ENCODE measurements at regions not wholly inside any gene's neighbourhood (a gene's known extent, or its start where the extent isn't known, plus 50 kb on each side); places are given as distances from the start of the nearest gene placed in this dataset.
"Not testable (repeated sequence)": the region's sequence is repeated elsewhere in the genome, so short reads cannot be mapped to it uniquely, and the experiment has no call there.

- no peaks in the 10 kb centered on the region for H3K4me1 ChIP-seq (ENCODE audit: control insufficient read depth, insufficient read depth, low read length, poor library complexity, severe bottlenecking)
- no peak overlapping the region for H3K27ac ChIP-seq (ENCODE audit: low read depth, low read length, severe bottlenecking)
- H3K36me3 ChIP-seq (ENCODE audit: control insufficient read depth, insufficient read depth, low read length) = no peaks in the 10 kb centered on the region
- H3K4me3 ChIP-seq (ENCODE audit: extremely low read depth, insufficient read depth, low read length, poor library complexity, severe bottlenecking) = no peak overlapping the region
- WGBS, 2 experiments (ENCODE audit: insufficient coverage in 2 of 2) = 100% methylated on average over 1 of the region's 2 CpGs; no CpG with 5 or more reads in 1 of the 2 experiments
- H3K9me3 ChIP-seq (ENCODE audit: control insufficient read depth, low read length) = no peaks in the 10 kb centered on the region
These were observed 139.5 kb upstream of the SAMSN1 start for GRCh38 chr21:14685568-14685967.

GRCh38 chr21:14684071-14684470, 138.0 kb upstream of the SAMSN1 start:
- H3K9me3 ChIP-seq (ENCODE audit: control insufficient read depth, low read length) = no peaks in the 10 kb centered on the region
- no peak overlapping the region for H3K4me3 ChIP-seq (ENCODE audit: extremely low read depth, insufficient read depth, low read length, poor library complexity, severe bottlenecking)
- no peak overlapping the region for H3K27ac ChIP-seq (ENCODE audit: low read depth, low read length, severe bottlenecking)
- no peaks in the 10 kb centered on the region for H3K36me3 ChIP-seq (ENCODE audit: control insufficient read depth, insufficient read depth, low read length)
- no peaks in the 10 kb centered on the region for H3K4me1 ChIP-seq (ENCODE audit: control insufficient read depth, insufficient read depth, low read length, poor library complexity, severe bottlenecking)
- WGBS, 2 experiments (ENCODE audit: insufficient coverage in 2 of 2) = 87 to 88% methylated on average over 2 to 4 of the region's 4 CpGs

- no peak overlapping the region for H3K27ac ChIP-seq (ENCODE audit: low read depth, low read length, severe bottlenecking)
- H3K4me3 ChIP-seq (ENCODE audit: extremely low read depth, insufficient read depth, low read length, poor library complexity, severe bottlenecking) = no peak overlapping the region
- no peaks in the 10 kb centered on the region for H3K9me3 ChIP-seq (ENCODE audit: control insufficient read depth, low read length)
- no peaks in the 10 kb centered on the region for H3K4me1 ChIP-seq (ENCODE audit: control insufficient read depth, insufficient read depth, low read length, poor library complexity, severe bottlenecking)
- H3K36me3 ChIP-seq (ENCODE audit: control insufficient read depth, insufficient read depth, low read length) = no peaks in the 10 kb centered on the region
These were observed 136.9 kb upstream of the SAMSN1 start for GRCh38 chr21:14683063-14683462.

GRCh38 chr21:14678973-14679574, 133.0 kb upstream of the SAMSN1 start:
- no peak overlapping the region for H3K4me3 ChIP-seq (ENCODE audit: extremely low read depth, insufficient read depth, low read length, poor library complexity, severe bottlenecking)
- H3K9me3 ChIP-seq (ENCODE audit: control insufficient read depth, low read length) = no peaks in the 10 kb centered on the region
- H3K4me1 ChIP-seq (ENCODE audit: control insufficient read depth, insufficient read depth, low read length, poor library complexity, severe bottlenecking) = peaks cover 15% of the 10 kb centered on the region
- H3K36me3 ChIP-seq (ENCODE audit: control insufficient read depth, insufficient read depth, low read length) = no peaks in the 10 kb centered on the region
- no peak overlapping the region for H3K27ac ChIP-seq (ENCODE audit: low read depth, low read length, severe bottlenecking)
- WGBS, 2 experiments (ENCODE audit: insufficient coverage in 2 of 2) = 80 to 92% methylated on average over 2 of the region's 3 CpGs

- Histone ChIP-seq H3K4me1 (ENCODE audit: control insufficient read depth, insufficient read depth, low read length, poor library complexity, severe bottlenecking) (peaks cover 15% of the 10 kb centered on the region), H3K27ac (ENCODE audit: low read depth, low read length, severe bottlenecking) (no peak overlapping the region), H3K36me3 (ENCODE audit: control insufficient read depth, insufficient read depth, low read length) (no peaks in the 10 kb centered on the region), H3K4me3 (ENCODE audit: extremely low read depth, insufficient read depth, low read length, poor library complexity, severe bottlenecking) (no peak overlapping the region), H3K9me3 (ENCODE audit: control insufficient read depth, low read length) (no peaks in the 10 kb centered on the region)
- 89 to 97% methylated on average over 8 of the region's 9 CpGs for WGBS, 2 experiments (ENCODE audit: insufficient coverage in 2 of 2)
These were observed 131.6 kb upstream of the SAMSN1 start for GRCh38 chr21:14677639-14678179.

GRCh38 chr21:14677013-14677412, 130.9 kb upstream of the SAMSN1 start:
- no peaks in the 10 kb centered on the region for H3K9me3 ChIP-seq (ENCODE audit: control insufficient read depth, low read length)
- no peak overlapping the region for H3K4me3 ChIP-seq (ENCODE audit: extremely low read depth, insufficient read depth, low read length, poor library complexity, severe bottlenecking)
- peaks cover 15% of the 10 kb centered on the region for H3K4me1 ChIP-seq (ENCODE audit: control insufficient read depth, insufficient read depth, low read length, poor library complexity, severe bottlenecking)
- H3K36me3 ChIP-seq (ENCODE audit: control insufficient read depth, insufficient read depth, low read length) = no peaks in the 10 kb centered on the region
- H3K27ac ChIP-seq (ENCODE audit: low read depth, low read length, severe bottlenecking) = no peak overlapping the region

GRCh38 chr21:14675774-14676530, 129.8 kb upstream of the SAMSN1 start:
- H3K4me1 ChIP-seq (ENCODE audit: control insufficient read depth, insufficient read depth, low read length, poor library complexity, severe bottlenecking) = peaks cover 15% of the 10 kb centered on the region
- no peaks in the 10 kb centered on the region for H3K36me3 ChIP-seq (ENCODE audit: control insufficient read depth, insufficient read depth, low read length)
- peak overlapping the region; percentile 2 for H3K27ac ChIP-seq (ENCODE audit: low read depth, low read length, severe bottlenecking)
- no peaks in the 10 kb centered on the region for H3K9me3 ChIP-seq (ENCODE audit: control insufficient read depth, low read length)
- no peak overlapping the region for H3K4me3 ChIP-seq (ENCODE audit: extremely low read depth, insufficient read depth, low read length, poor library complexity, severe bottlenecking)
- 84 to 100% methylated on average over 1 to 2 of the region's 7 CpGs for WGBS, 2 experiments (ENCODE audit: insufficient coverage in 2 of 2)

GRCh38 chr21:14673649-14674048, 127.5 kb upstream of the SAMSN1 start:
- Histone ChIP-seq H3K36me3 (ENCODE audit: control insufficient read depth, insufficient read depth, low read length) (no peaks in the 10 kb centered on the region), H3K27ac (ENCODE audit: low read depth, low read length, severe bottlenecking) (no peak overlapping the region), H3K4me1 (ENCODE audit: control insufficient read depth, insufficient read depth, low read length, poor library complexity, severe bottlenecking) (peaks cover 15% of the 10 kb centered on the region), H3K9me3 (ENCODE audit: control insufficient read depth, low read length) (no peaks in the 10 kb centered on the region), H3K4me3 (ENCODE audit: extremely low read depth, insufficient read depth, low read length, poor library complexity, severe bottlenecking) (no peak overlapping the region)
- 24 to 33% methylated on average over 3 of the region's 3 CpGs for WGBS, 2 experiments (ENCODE audit: insufficient coverage in 2 of 2)

GRCh38 chr21:14672466-14672865, 126.4 kb upstream of the SAMSN1 start:
- Histone ChIP-seq H3K36me3 (ENCODE audit: control insufficient read depth, insufficient read depth, low read length) (no peaks in the 10 kb centered on the region), H3K4me1 (ENCODE audit: control insufficient read depth, insufficient read depth, low read length, poor library complexity, severe bottlenecking) (peaks cover 15% of the 10 kb centered on the region), H3K9me3 (ENCODE audit: control insufficient read depth, low read length) (no peaks in the 10 kb centered on the region), H3K4me3 (ENCODE audit: extremely low read depth, insufficient read depth, low read length, poor library complexity, severe bottlenecking) (no peak overlapping the region), H3K27ac (ENCODE audit: low read depth, low read length, severe bottlenecking) (no peak overlapping the region)
- WGBS, 2 experiments (ENCODE audit: insufficient coverage in 2 of 2) = no CpG with 5 or more reads among the region's 1 CpG

- no peaks in the 10 kb centered on the region for H3K4me1 ChIP-seq (ENCODE audit: control insufficient read depth, insufficient read depth, low read length, poor library complexity, severe bottlenecking)
- no peaks in the 10 kb centered on the region for H3K9me3 ChIP-seq (ENCODE audit: control insufficient read depth, low read length)
- H3K36me3 ChIP-seq (ENCODE audit: control insufficient read depth, insufficient read depth, low read length) = no peaks in the 10 kb centered on the region
- 100% methylated on average over 2 of the region's 2 CpGs; no CpG with 5 or more reads in 1 of the 2 experiments for WGBS, 2 experiments (ENCODE audit: insufficient coverage in 2 of 2)
- H3K4me3 ChIP-seq (ENCODE audit: extremely low read depth, insufficient read depth, low read length, poor library complexity, severe bottlenecking) = no peak overlapping the region
- no peak overlapping the region for H3K27ac ChIP-seq (ENCODE audit: low read depth, low read length, severe bottlenecking)
These were observed 124.3 kb upstream of the SAMSN1 start for GRCh38 chr21:14670409-14670808.

- H3K4me3 ChIP-seq (ENCODE audit: extremely low read depth, insufficient read depth, low read length, poor library complexity, severe bottlenecking); H3K9me3 ChIP-seq (ENCODE audit: control insufficient read depth, low read length); H3K4me1 ChIP-seq (ENCODE audit: control insufficient read depth, insufficient read depth, low read length, poor library complexity, severe bottlenecking); H3K27ac ChIP-seq (ENCODE audit: low read depth, low read length, severe bottlenecking); H3K36me3 ChIP-seq (ENCODE audit: control insufficient read depth, insufficient read depth, low read length): not testable (repeated sequence)
- 78 to 93% methylated on average over 2 of the region's 3 CpGs for WGBS, 2 experiments (ENCODE audit: insufficient coverage in 2 of 2)
These were observed 123.0 kb upstream of the SAMSN1 start for GRCh38 chr21:14669092-14669491.

Measured in mesodermal cell (in vitro differentiated cells).